Osteoblast (primary cell): ENCODE measurements at regions not wholly inside any gene's neighbourhood (a gene's known extent, or its start where the extent isn't known, plus 50 kb on each side); places are given as distances from the start of the nearest gene placed in this dataset.

ENCODE experiments used
- DNase-seq: peaks from one replicate; pipeline ENCODE4 v3.0.0; 2011; ENCODE audit warnings: low spot score, mixed read lengths; ENCODE audit not compliant: insufficient read length; ENCODE audit errors: missing footprints
- H2AFZ ChIP-seq: 2 replicates; pipeline ENCODE4 v1.6.0; 2011; ENCODE audit warnings: mild to moderate bottlenecking, low read length
- H3K27ac ChIP-seq: 2 replicates; pipeline ENCODE4 v1.5.1; 2011; ENCODE audit warnings: mild to moderate bottlenecking, low read depth, low read length, moderate library complexity
- H3K27me3 ChIP-seq: 2 replicates; pipeline ENCODE4 v1.6.0; 2012; ENCODE audit warnings: mild to moderate bottlenecking, control low read depth, inconsistent platforms, low read length, moderate library complexity; ENCODE audit not compliant: insufficient read depth
- H3K36me3 ChIP-seq: 2 replicates; pipeline ENCODE4 v1.5.1; 2011; ENCODE audit warnings: mild to moderate bottlenecking, low read length, control low read depth, moderate library complexity; ENCODE audit not compliant: insufficient read depth
- H3K4me1 ChIP-seq: 2 replicates; pipeline ENCODE4 v1.5.1; 2011; ENCODE audit warnings: mild to moderate bottlenecking, low read length, control low read depth, moderate library complexity; ENCODE audit not compliant: insufficient read depth
- H3K4me2 ChIP-seq: 2 replicates; pipeline ENCODE4 v1.6.0; 2011; ENCODE audit warnings: mild to moderate bottlenecking, low read length; ENCODE audit not compliant: insufficient read depth
- H3K4me3 ChIP-seq: fragments of 200-600 bp; sonication (generic); 3 replicates; pipeline ENCODE4 v1.5.1; 2012; ENCODE audit warnings: mild to moderate bottlenecking, low read length, inconsistent platforms; ENCODE audit not compliant: insufficient read depth
- H3K79me2 ChIP-seq: 2 replicates; pipeline ENCODE4 v1.6.0; 2012; ENCODE audit warnings: mild to moderate bottlenecking, low read length, control low read depth, inconsistent platforms; ENCODE audit not compliant: insufficient read depth
- H3K9me3 ChIP-seq: 2 replicates; pipeline ENCODE4 v1.5.1; 2011; ENCODE audit warnings: low read depth, low read length, control low read depth
- H4K20me1 ChIP-seq: 2 replicates; pipeline ENCODE4 v1.6.0; 2012; ENCODE audit warnings: mild to moderate bottlenecking, low read length, control low read depth; ENCODE audit not compliant: insufficient read depth
- CTCF ChIP-seq: IDR thresholded peaks from 2 replicates; pipeline ENCODE4 v1.5.1; 2011; ENCODE audit warnings: mild to moderate bottlenecking, low read depth, low read length, moderate library complexity; ENCODE audit errors: extremely low read depth

- Histone ChIP-seq H3K79me2 (no peaks in the 10 kb centered on the region), H3K4me1 (no peaks in the 10 kb centered on the region), H3K4me2 (no peak overlapping the region), H3K27ac (no peak overlapping the region), H2AFZ (no peak overlapping the region), H3K9me3 (no peaks in the 10 kb centered on the region), H4K20me1 (no peaks in the 10 kb centered on the region), H3K4me3 (no peak overlapping the region), H3K36me3 (no peaks in the 10 kb centered on the region), H3K27me3 (peaks cover 36% of the 10 kb centered on the region)
- no peak for DNase-seq
- TF ChIP-seq CTCF: no peak
Observed at GRCh38 chr15:69576948-69577351, 124.3 kb downstream of the RPLP1 start.

- TF ChIP-seq CTCF: no peak
- Histone ChIP-seq H3K9me3 (no peaks in the 10 kb centered on the region), H2AFZ (no peak overlapping the region), H3K27ac (no peak overlapping the region), H3K4me1 (no peaks in the 10 kb centered on the region), H3K4me3 (no peak overlapping the region), H3K4me2 (no peak overlapping the region), H3K36me3 (no peaks in the 10 kb centered on the region), H3K27me3 (peaks cover 33% of the 10 kb centered on the region), H3K79me2 (no peaks in the 10 kb centered on the region), H4K20me1 (no peaks in the 10 kb centered on the region)
- DNase-seq: no peak
Observed at GRCh38 chr15:69577397-69577796, 124.8 kb downstream of the RPLP1 start.

DNA sequence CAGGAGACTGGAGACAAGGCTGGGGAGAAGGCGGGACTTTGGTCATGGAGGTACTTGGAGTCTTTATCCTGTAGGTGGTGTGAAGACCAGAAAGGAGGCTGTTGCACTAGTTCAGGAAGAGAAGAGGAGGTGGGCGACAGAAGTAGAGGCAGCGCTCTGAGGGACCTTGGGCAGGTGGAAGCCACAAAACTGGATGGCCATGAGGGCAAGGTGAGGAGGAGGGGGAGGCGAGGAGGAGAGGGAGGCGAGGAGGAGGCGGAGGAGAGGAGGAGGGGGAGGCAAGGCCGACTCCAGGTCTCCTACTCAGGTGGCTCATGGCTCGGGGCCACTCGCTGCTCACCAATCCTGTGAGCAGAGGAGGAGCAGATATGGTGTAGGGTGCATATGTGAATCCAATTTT lies 125.6 kb downstream of the RPLP1 start:
- no peaks in the 10 kb centered on the region for H3K79me2 ChIP-seq
- H3K4me2 ChIP-seq: no peak overlapping the region
- H3K27me3 ChIP-seq: peaks cover 33% of the 10 kb centered on the region
- no peaks in the 10 kb centered on the region for H3K4me1 ChIP-seq
- no peaks in the 10 kb centered on the region for H3K9me3 ChIP-seq
- H4K20me1 ChIP-seq: no peaks in the 10 kb centered on the region
- no peak overlapping the region for H2AFZ ChIP-seq
- no peaks in the 10 kb centered on the region for H3K36me3 ChIP-seq
- H3K27ac ChIP-seq: no peak overlapping the region
- TF ChIP-seq CTCF: no peak
- DNase-seq: no peak
- no peak overlapping the region for H3K4me3 ChIP-seq

- no peak overlapping the region for H3K27ac ChIP-seq
- no peak for DNase-seq
- H3K27me3 ChIP-seq: peaks cover 33% of the 10 kb centered on the region
- H2AFZ ChIP-seq: no peak overlapping the region
- no peaks in the 10 kb centered on the region for H3K36me3 ChIP-seq
- no peak overlapping the region for H3K4me2 ChIP-seq
- no peaks in the 10 kb centered on the region for H3K9me3 ChIP-seq
- no peak for TF ChIP-seq CTCF
- H3K79me2 ChIP-seq: no peaks in the 10 kb centered on the region
- no peak overlapping the region for H3K4me3 ChIP-seq
- no peaks in the 10 kb centered on the region for H4K20me1 ChIP-seq
- no peaks in the 10 kb centered on the region for H3K4me1 ChIP-seq
Observed at GRCh38 chr15:69578787-69579583, 126.4 kb downstream of the RPLP1 start.
